ENCODE measurements at regions not wholly inside any gene's neighbourhood (a gene's known extent, or its start where the extent isn't known, plus 50 kb on each side); places are given as distances from the start of the nearest gene placed in this dataset.
"Not testable (repeated sequence)": the region's sequence is repeated elsewhere in the genome, so short reads cannot be mapped to it uniquely, and the experiment has no call there.

DNA sequence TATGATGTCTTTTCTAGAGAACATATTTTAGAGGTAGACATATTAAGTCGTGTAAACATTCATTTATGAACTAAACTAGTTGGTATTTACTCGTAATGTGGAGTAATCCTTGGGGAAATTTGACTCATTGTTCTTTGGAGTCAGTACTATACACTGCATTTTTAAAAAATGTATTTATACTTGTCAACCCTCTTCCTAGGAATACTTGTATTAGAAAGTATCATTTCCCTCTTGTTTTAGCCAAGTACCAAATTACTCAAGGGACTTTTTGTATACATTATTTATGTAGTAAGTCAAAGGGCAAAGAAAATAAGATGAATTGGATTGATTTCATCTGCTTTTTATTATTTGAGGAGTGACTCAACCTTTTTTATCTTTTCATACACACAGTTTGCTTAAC is 248.1 kb upstream of the IZUMO3 start:
- H3K4me3 ChIP-seq (replicated peaks; ENCODE audit: low read depth, low read length): no peak overlapping the region
- TF ChIP-seq, protein P1, sequence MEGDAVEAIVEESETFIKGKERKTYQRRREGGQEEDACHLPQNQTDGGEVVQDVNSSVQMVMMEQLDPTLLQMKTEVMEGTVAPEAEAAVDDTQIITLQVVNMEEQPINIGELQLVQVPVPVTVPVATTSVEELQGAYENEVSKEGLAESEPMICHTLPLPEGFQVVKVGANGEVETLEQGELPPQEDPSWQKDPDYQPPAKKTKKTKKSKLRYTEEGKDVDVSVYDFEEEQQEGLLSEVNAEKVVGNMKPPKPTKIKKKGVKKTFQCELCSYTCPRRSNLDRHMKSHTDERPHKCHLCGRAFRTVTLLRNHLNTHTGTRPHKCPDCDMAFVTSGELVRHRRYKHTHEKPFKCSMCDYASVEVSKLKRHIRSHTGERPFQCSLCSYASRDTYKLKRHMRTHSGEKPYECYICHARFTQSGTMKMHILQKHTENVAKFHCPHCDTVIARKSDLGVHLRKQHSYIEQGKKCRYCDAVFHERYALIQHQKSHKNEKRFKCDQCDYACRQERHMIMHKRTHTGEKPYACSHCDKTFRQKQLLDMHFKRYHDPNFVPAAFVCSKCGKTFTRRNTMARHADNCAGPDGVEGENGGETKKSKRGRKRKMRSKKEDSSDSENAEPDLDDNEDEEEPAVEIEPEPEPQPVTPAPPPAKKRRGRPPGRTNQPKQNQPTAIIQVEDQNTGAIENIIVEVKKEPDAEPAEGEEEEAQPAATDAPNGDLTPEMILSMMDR (IDR thresholded peaks at IDR 0.05; ENCODE audit: low read length, missing control alignments): no peak
- DNase-seq (ENCODE audit: low read depth): peak; percentile 9

DNA sequence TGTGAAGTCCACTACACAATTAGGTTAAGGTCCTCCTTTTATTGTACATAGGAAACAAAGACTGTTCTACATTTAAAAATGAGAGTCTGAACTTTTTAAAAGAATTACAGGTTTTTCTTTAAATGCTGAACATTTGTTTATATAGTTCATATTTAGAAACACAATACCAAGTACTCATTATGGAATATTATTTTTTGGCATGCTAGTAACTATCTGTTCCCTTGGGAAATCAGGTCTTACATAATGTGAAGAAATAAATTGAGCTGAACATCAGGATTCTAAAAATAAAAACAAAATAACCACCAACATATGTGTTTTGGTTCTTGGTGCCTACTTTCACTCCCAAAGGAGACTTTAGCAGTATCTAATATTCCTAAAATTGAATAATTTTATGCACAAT is 230.5 kb upstream of the IZUMO3 start:
- TF ChIP-seq, protein P1 (IDR thresholded peaks at IDR 0.05; ENCODE audit: low read length, missing control alignments): no peak
- H3K4me3 ChIP-seq (replicated peaks; ENCODE audit: low read depth, low read length): no peak overlapping the region
- no peak for DNase-seq (ENCODE audit: low read depth)

DNA sequence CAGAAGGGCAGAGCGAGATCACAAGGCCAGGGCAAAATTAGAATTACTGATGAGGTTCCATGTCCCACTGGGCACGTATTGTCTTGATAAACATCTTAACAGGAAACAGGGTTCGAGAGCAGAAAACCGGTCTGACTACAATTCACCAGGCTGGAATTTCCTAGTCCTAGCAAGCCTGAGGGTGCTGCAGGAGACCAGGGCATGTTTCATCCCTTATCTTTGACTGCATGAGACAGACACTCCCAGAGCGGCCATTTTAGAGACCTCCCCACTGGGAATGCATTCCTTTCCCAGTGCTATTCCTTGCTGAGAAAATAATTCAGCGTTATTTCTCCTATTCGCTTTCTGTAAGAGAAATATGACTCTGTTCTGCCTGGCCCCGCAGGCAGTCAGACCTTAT is 228.5 kb upstream of the IZUMO3 start:
- not testable (repeated sequence) for H3K4me3 ChIP-seq (replicated peaks; ENCODE audit: low read depth, low read length); DNase-seq (ENCODE audit: low read depth)

DNA sequence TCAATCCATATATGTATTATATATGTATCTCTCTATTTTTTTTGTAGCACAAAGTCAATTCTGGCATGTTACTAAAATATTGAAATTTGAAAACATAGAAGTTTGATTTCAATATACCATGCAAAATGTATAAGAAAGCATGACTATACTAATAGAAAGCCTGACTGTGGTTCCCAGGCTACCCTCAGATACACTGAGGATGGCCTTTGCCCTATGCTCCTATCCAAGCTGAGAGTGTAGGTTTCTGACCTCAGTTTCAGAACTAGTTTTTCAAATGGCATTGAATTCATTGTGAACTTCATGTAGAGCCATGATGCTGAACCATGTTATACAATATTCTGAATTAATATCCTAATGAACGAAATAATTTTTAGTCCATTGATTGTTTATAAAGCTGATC is 220.4 kb upstream of the IZUMO3 start:
- TF ChIP-seq, protein P1 (IDR thresholded peaks at IDR 0.05; ENCODE audit: low read length, missing control alignments): no peak
- H3K4me3 ChIP-seq (replicated peaks; ENCODE audit: low read depth, low read length): no peak overlapping the region
- no peak for DNase-seq (ENCODE audit: low read depth)

DNA sequence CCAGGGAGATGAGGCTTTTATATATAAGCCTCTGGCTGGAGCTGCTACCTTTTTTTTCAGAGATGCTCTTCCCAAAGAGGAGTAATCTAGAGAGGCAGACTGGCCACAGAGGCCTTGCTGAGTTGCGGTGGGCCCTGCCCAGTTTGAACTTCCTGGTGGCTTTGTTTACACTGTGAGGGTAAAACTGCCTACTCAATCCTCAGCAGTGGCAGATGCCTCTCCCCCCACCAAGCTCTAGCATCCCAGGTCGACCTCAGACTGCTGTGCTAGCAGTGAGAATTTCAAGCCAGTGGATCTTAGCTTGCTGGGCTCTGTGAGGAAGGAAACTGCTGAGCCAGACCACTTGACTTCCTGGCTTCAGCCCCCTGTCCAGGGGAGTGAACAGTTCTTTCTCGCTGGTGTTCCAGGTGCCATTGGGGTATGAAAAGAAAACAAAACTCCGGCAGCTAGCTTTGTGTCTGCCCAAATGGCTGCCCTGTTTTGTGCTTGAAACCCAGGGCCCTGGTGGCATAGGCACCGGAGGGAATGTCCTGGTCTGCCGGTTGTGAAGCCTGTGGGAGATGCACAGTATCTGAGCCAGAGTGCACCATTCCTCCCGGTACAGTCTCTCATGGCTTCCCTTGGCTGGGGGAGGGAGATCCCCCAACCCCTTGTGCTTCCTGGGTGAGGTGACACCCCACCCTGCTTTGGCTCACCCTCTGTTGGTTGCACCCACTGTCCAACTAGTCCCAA is 219.5 kb upstream of the IZUMO3 start:
- no peak for DNase-seq (ENCODE audit: low read depth)
- no peak overlapping the region for H3K4me3 ChIP-seq (replicated peaks; ENCODE audit: low read depth, low read length)
- TF ChIP-seq, protein P1 (IDR thresholded peaks at IDR 0.05; ENCODE audit: low read length, missing control alignments): no peak

DNA sequence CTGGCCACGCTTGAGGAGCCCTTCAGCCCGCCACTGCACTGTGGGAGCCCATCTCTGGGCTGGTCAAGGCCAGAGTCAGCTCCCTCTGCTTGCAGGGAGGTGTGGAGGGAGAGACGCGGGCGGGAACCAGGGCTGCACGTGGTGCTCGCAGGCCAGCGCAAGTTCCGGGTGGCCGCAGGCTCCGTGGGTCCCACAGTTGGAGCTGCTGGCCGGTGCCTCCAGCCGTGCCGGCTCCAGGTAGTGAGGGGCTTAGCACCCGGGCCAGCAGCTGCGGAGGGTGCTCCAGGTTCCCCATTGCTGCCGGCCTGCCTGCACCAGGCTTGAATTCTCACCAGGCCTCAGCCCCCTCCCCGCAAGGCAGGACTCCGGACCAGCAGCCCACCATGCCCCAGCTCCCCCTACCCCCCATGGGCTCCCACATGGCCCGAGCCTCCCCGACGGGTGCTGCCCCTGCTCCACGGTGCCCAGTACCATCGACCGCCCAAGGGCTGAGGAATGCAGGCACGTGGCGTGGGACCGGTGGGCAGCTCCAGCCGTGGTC is 192.8 kb upstream of the IZUMO3 start:
- TF ChIP-seq, protein P1 (IDR thresholded peaks at IDR 0.05; ENCODE audit: low read length, missing control alignments): no peak
- H3K4me3 ChIP-seq (replicated peaks; ENCODE audit: low read depth, low read length): no peak overlapping the region
- no peak for DNase-seq (ENCODE audit: low read depth)

DNA sequence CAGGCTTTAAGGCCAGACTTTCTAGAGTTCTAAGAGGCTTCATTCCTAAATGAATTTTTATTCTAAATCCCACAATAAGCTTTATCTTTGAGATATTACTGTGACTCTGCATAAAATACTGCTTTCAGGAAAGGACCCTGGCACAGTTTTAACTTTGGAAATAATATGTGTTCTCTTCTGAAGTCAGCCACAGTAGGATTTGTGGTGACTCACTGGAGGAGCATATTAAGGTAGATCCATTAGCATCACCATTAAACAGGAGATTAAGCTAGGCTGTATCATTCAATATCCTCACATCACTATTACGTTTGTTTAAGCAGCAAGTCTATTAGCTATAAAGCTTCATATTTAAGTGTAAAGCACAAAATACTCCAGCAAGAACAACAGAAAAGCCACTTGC is 186.1 kb upstream of the IZUMO3 start:
- DNase-seq (ENCODE audit: low read depth): no peak
- TF ChIP-seq, protein P1 (IDR thresholded peaks at IDR 0.05; ENCODE audit: low read length, missing control alignments): no peak
- H3K4me3 ChIP-seq (replicated peaks; ENCODE audit: low read depth, low read length): no peak overlapping the region

All from fibroblast of pulmonary artery (primary cell).